GM12801 (cell line): ENCODE measurements at regions not wholly inside any gene's neighbourhood (a gene's known extent, or its start where the extent isn't known, plus 50 kb on each side); places are given as distances from the start of the nearest gene placed in this dataset.

Experiments used
- TF ChIP-seq, protein P1 (sequence below): IDR thresholded peaks from one replicate; pipeline ENCODE4 v1.5.1; 2011; ENCODE audit warnings: control low read depth; ENCODE audit not compliant: insufficient read length; ENCODE audit errors: extremely low read depth

DNA sequence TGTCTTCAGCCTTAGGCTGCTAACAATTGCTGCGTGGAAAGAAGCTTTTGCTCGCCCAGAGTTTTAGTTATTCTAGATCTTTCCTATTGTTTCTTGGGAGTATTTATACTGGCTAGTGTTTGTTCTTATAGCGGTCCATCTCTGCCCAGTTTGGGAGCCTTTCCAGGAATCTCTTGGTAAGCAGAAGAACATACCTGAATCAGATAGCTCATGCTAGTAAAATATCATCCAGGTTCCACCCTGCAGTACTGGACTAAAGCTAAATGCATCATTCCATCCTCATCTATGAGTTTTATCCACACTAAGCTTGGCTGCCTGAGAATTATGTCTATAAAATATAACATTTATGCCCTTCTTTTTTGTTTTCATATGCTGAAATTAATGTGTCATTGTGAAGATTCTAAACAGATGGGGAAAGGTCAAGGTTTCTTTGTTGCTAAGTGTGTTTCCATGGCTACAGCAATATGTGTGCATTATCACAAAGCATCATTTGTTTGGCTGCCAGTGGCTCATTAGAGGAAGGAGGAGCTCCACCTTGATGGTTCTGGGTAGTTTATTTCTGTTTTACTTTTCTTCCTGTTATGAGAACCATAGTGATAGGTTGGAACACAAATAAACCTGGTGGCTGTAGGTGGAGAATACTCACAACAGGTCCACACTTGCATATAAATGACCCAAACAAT, 182.8 kb downstream of the PIK3C3 start:
- TF ChIP-seq, protein P1, sequence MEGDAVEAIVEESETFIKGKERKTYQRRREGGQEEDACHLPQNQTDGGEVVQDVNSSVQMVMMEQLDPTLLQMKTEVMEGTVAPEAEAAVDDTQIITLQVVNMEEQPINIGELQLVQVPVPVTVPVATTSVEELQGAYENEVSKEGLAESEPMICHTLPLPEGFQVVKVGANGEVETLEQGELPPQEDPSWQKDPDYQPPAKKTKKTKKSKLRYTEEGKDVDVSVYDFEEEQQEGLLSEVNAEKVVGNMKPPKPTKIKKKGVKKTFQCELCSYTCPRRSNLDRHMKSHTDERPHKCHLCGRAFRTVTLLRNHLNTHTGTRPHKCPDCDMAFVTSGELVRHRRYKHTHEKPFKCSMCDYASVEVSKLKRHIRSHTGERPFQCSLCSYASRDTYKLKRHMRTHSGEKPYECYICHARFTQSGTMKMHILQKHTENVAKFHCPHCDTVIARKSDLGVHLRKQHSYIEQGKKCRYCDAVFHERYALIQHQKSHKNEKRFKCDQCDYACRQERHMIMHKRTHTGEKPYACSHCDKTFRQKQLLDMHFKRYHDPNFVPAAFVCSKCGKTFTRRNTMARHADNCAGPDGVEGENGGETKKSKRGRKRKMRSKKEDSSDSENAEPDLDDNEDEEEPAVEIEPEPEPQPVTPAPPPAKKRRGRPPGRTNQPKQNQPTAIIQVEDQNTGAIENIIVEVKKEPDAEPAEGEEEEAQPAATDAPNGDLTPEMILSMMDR: no peak

DNA sequence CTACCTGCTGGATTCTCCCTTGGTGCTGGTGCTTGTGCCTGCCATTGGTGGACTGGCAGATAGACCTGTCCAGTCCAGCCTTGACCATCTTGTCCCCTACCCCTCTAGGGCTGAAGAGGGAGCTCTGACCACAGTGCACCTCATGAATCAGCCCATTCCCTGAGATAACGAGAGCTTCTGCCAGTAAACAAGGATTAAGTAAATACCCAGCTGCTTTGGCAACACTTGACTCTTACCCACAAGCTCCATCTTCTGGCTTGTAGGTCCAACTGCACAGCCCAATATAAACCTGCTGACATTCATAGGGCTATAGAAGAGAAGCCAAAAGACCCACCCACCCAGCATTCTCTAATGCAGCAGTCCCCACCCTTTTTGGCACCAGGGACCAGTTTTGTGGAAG, 186.4 kb downstream of the PIK3C3 start:
- TF ChIP-seq, protein P1: no peak

DNA sequence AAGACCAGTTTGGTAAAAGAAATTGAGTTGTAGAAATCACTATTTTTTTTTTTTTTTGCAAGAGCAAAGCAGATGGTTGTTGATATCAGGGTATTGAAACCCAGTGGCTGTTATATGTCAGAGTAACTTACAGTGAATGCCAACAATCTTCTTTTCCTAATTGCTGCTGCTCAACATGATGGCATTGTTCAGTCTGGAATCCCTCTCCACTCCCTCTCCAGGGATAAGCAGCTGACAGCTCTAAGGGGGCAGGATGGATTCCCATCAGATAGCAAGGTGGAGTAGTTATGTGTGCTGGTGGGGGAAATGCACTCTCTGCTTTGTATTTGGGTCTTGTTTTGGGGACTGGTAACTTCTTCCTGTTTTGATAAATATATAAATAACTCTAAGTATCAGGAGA, 200.0 kb downstream of the PIK3C3 start:
- TF ChIP-seq, protein P1: no peak

DNA sequence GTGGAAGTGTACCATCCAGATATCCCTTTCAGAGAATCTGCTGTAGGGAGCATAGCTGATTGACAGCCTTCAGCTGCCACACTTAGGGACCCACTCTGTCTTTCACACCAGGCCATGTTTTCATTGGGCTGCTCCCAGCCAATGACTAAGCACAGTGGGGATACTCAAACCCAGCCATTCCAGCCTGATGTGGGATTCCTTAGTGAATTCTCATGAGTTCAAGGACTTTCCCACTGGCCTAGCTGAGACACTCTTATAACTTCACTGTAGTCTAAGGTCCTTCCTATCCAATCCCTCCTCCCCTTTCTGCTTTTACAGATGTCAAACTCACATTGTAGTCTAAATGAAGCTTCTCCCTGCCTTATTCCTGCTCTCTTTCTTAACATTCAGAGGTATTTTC, 201.2 kb downstream of the PIK3C3 start:
- TF ChIP-seq, protein P1: no peak

DNA sequence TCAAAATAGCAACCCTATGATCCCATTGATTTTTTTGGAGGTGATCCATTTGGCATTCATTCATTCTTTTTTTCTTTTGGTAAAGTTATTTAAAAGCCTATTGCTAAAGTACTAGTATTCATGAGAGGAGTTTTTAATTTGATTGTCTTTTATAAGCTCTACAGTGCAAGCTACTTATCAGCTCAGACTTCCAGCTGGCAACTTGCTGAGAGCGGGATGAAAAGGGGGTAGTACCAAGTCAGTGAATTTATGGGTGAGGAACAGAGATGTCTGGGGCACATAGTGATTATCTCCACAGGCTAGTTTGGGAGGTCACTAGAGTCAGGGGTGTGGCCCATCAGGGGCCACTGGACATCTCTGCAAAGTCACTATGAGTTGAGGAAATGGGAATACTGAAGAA, 202.4 kb downstream of the PIK3C3 start:
- TF ChIP-seq, protein P1: no peak

DNA sequence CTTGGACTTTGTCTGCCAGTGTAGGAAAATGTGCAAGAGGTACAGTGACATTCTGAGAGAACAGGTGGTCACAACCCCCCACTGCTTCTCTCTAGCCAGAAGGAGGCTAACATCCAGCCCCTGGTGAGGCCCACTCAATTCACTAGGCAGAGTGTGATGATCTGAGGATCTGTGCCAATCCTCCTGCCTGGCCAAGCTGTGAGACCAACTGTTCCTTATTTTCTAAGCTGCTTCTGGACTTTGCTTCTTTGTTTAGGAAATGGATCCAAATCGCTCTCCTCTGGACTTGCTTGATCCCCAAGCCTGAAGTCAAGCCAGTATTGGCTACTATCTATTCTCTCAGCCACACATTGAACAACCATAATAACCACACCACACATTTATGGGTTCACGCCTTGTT, 202.8 kb downstream of the PIK3C3 start:
- TF ChIP-seq, protein P1: no peak

DNA sequence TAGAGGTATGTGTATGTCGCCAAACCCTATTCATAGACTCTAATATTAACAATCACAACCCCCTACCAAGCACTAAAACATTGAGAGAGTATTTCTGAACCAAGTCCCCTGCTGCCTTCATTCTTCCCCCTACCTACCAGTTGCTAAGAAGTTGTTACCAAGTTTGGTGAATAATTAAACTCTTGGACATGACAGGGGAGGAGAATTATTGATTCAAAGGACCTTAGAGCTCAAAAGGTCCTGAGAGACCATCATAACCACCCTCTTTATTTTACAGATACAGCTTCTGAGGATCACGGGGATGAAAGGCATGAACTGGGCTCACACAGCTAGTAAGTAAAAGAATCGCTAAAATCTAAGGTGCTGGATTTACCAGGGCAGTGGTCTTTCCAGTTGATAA, 204.1 kb downstream of the PIK3C3 start:
- TF ChIP-seq, protein P1: no peak

DNA sequence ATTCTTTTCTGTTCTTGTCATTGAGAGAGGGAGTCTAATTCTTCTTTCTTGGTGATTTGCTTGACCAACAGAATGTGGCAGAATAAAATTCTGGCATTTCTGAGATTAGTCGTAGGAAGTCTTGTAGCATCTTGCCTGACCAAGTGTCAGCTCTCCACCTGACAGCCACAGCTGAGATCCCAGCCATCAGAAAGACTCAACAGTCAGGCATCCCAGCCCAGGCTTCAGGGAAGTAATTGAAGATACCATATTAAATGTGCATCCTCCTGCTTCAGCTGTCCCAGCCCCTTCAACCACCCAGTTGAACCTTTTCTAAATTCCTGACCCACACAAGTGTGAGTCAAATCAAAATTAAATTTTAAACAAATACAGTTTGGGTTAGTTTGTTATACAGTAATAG, 208.3 kb downstream of the PIK3C3 start:
- TF ChIP-seq, protein P1: no peak
